ENCODE measurements at regions not wholly inside any gene's neighbourhood (a gene's known extent, or its start where the extent isn't known, plus 50 kb on each side); places are given as distances from the start of the nearest gene placed in this dataset.

GRCh38 chr18:35852786-35853185, 119.7 kb upstream of the RMP24 start:
- WGBS (ENCODE audit: insufficient coverage, insufficient replicate concordance, low lambda C conversion rate, missing lambda C conversion rate): 8% methylated on average over 2 of the region's 2 CpGs
- POLR2A ChIA-PET: no interaction called here
- Histone ChIP-seq H3K36me3 (ENCODE audit: control insufficient read depth in 2 of 2, insufficient read depth in 2 of 2, low read length in 1 of 2) (no peaks in the 10 kb centered on the region), H3K4me1 (ENCODE audit: control insufficient read depth, insufficient read depth, low read length) (no peaks in the 10 kb centered on the region), H3K27me3 (replicated peaks in 1 of 2; ENCODE audit: control insufficient read depth in 2 of 2, insufficient read depth in 2 of 2, low read length in 1 of 2) (no peaks in the 10 kb centered on the region), H4K20me1 (ENCODE audit: control insufficient read depth, insufficient read depth) (no peaks in the 10 kb centered on the region), H2AFZ (ENCODE audit: control insufficient read depth, low read depth, low read length) (no peak overlapping the region), H3K4me2 (ENCODE audit: control insufficient read depth, insufficient read depth) (no peak overlapping the region), H3K9ac (ENCODE audit: control insufficient read depth, insufficient read depth, low read length) (no peak overlapping the region), H3K27ac (ENCODE audit: control insufficient read depth, insufficient read depth) (no peak overlapping the region), H3K4me3 (no peak overlapping the region), H3K79me2 (ENCODE audit: control insufficient read depth, insufficient read depth, low read length) (no peaks in the 10 kb centered on the region), H3K9me3 (replicated peaks; ENCODE audit: control insufficient read depth, insufficient read depth, low read length) (no peaks in the 10 kb centered on the region; the same call in 2 of the 3 replicates)
- no peak for DNase-seq (ENCODE audit: low read depth, low spot score)
- TF ChIP-seq TCF7 (IDR thresholded peaks at IDR 0.05; ENCODE audit: borderline replicate concordance) (no peak), CREB1 (IDR thresholded peaks at IDR 0.05; ENCODE audit: low read depth) (no peak), SRF (IDR thresholded peaks at IDR 0.05; ENCODE audit: low read depth in 2 of 2, low read length in 2 of 2) (no peak), MYB (IDR thresholded peaks at IDR 0.05; ENCODE audit: borderline replicate concordance, low read depth, low read length) (no peak), SREBF2 (IDR thresholded peaks at IDR 0.05; ENCODE audit: low read length) (no peak), ZSCAN29 (IDR thresholded peaks at IDR 0.05) (no peak), TBL1XR1 (IDR thresholded peaks at IDR 0.05; ENCODE audit: low read depth, low read length) (no peak)
- ATAC-seq: no peak
- CTCF ChIA-PET: no interaction called here
- in situ Hi-C loops (cut with MboI): no loop called here
- intact Hi-C loops (cut with micrococcal nuclease; ENCODE audit: unreplicated experiment): no loop called here
- SMC1A ChIA-PET (ENCODE audit: uncharacterized antibody, unreplicated experiment): interaction anchor here (0.9 kb wide), 1 partner anchor 98 kb away, joined by 3 read pairs; no protein-coding TSS in a partner anchor
- BruUV-seq (replicated peaks): no TSS peak
- RAD21 ChIA-PET (ENCODE audit: unreplicated experiment): no interaction called here
- no peak for FAIRE-seq

GRCh38 chr18:35854095-35854494, 118.4 kb upstream of the RMP24 start:
- no peak for FAIRE-seq
- BruUV-seq (replicated peaks): no TSS peak

More at GRCh38 chr18:35854095-35854494, 118.4 kb upstream of the RMP24 start:
- H3K79me2 ChIP-seq (ENCODE audit: control insufficient read depth, insufficient read depth, low read length): no peaks in the 10 kb centered on the region
- ChIA-PET POLR2A (no interaction called here), CTCF (interaction anchor here (0.5 kb wide), 1 partner anchor 35 kb away, joined by 3 read pairs; no protein-coding TSS in a partner anchor), RAD21 (ENCODE audit: unreplicated experiment) (no interaction called here), SMC1A (ENCODE audit: uncharacterized antibody, unreplicated experiment) (no interaction called here)
- H3K4me1 ChIP-seq (ENCODE audit: control insufficient read depth, insufficient read depth, low read length): no peaks in the 10 kb centered on the region
- no peak for ATAC-seq
- H3K9me3 ChIP-seq (replicated peaks; ENCODE audit: control insufficient read depth, insufficient read depth, low read length): no peaks in the 10 kb centered on the region; the same call in 2 of the 3 replicates
- H3K27me3 ChIP-seq (replicated peaks in 1 of 2; ENCODE audit: control insufficient read depth in 2 of 2, insufficient read depth in 2 of 2, low read length in 1 of 2): no peaks in the 10 kb centered on the region
- H3K4me3 ChIP-seq: no peak overlapping the region
- H3K4me2 ChIP-seq (ENCODE audit: control insufficient read depth, insufficient read depth): no peak overlapping the region
- intact Hi-C loops (cut with micrococcal nuclease; ENCODE audit: unreplicated experiment): no loop called here
- in situ Hi-C loops (cut with MboI): no loop called here
- TF ChIP-seq ZNF687 (IDR thresholded peaks at IDR 0.05) (no peak), BRCA1 (IDR thresholded peaks at IDR 0.05; ENCODE audit: low read depth, low read length) (no peak), DPF2 (IDR thresholded peaks at IDR 0.05) (no peak), ATF2 (IDR thresholded peaks at IDR 0.05; ENCODE audit: low read length) (no peak), MYC (IDR thresholded peaks at IDR 0.05; ENCODE audit: insufficient read depth, insufficient read length, insufficient replicate concordance, low read length, severe bottlenecking) (no peak)
- H3K36me3 ChIP-seq (ENCODE audit: control insufficient read depth in 2 of 2, insufficient read depth in 2 of 2, low read length in 1 of 2): no peaks in the 10 kb centered on the region
- no peak overlapping the region for H3K27ac ChIP-seq (ENCODE audit: control insufficient read depth, insufficient read depth)
- no peak for DNase-seq (ENCODE audit: low read depth, low spot score)
- H2AFZ ChIP-seq (ENCODE audit: control insufficient read depth, low read depth, low read length): no peak overlapping the region
- WGBS (ENCODE audit: insufficient coverage, insufficient replicate concordance, low lambda C conversion rate, missing lambda C conversion rate): 40% methylated on average over 5 of the region's 5 CpGs
- no peak overlapping the region for H3K9ac ChIP-seq (ENCODE audit: control insufficient read depth, insufficient read depth, low read length)
- no peaks in the 10 kb centered on the region for H4K20me1 ChIP-seq (ENCODE audit: control insufficient read depth, insufficient read depth)
